HG03558 (cell line): ENCODE measurements at regions not wholly inside any gene's neighbourhood (a gene's known extent, or its start where the extent isn't known, plus 50 kb on each side); places are given as distances from the start of the nearest gene placed in this dataset.

Source experiments
- ATAC-seq: cut with Tn5 transposase; IDR thresholded peaks from one replicate; pipeline ENCODE4 v1.9.1; 2021; ENCODE audit warnings: moderate number of reproducible peaks; ENCODE audit not compliant: unreplicated experiment; ENCODE audit errors: extremely low read depth

DNA sequence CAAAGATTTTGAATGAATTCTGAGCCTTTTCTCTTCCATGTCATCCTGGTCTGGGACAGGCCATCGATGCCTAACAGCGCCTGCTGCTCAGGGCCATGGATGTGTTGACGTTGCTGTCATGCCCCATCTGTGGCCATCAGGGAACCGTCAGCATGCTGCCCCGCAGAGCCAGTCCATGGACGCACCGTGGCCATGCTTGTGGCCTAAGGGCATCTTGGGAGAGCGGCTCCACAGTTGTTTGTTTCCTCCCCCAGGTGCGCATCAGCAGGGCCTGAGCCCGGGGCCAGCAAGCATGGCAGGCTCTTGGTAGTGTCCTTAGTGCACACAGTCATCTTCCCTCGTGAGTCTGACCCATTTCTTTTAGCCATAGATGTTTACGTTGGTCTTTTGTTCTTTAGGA, 142.7 kb downstream of the VAPA start:
- no peak for ATAC-seq

DNA sequence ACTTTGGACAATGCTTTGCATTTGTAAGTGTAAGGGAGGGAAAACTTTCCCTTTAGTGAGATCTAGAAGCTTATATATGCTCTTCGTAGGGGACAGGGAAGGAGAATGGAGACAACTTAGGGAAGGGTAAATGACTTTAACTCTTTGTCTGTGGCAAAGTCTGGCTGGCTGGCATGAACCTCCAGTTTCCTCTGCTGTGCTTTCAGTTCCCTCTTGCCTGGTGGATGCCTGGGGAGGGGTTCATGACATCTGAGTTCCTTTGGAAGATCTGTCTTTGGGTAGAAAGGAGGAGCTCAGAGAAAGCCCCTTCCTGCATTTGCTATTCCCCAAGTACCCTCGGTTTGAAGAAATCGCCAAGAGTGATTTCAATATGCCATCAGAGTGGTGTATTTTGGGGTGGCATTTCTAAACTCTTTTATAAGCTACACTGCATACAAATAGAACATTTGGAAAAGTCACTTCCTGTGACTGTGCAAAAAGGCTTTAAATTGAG, 143.6 kb downstream of the VAPA start:
- no peak for ATAC-seq

DNA sequence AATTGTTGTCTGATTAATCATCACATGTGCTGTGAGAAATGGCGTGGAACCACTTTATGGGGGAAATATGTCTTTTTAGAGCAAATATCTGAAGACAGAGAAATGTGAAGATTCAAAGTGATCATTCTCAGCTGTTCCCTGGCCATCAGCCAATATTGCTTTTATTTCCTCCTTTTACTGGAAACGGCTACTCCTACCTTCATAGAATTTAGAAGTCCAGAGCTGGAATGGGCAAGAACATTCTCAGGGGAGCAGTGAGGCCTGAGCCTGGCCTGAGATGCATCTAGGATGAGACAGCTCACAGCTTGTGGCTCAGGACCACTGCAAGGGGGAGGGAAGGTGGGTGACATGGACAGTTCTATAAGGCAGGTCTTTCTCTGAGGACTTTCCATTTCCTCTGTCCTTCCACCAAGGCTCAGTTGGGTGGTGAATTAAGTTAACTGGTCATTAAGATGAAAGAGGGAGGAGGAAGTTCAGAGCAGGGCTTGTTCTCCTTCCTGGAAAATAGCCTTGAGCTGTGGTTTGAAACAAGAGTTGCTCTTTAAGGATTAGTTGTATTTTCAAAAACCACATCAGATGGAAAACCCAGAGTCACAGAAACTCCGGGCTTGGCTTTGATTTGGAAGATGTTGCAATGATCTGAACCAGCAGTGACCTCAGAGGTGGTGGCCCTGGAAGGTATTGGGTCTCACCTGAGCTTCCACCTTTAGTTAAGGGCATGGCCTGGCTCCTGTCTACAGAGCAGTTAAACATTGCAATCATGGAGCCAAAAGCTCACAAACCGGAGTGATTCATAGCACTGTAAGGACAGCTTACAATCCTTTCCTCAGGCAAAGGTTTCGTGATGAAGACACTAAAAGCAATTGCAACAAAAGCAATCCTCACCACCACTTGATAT, 144.3 kb downstream of the VAPA start:
- ATAC-seq, result no peak

DNA sequence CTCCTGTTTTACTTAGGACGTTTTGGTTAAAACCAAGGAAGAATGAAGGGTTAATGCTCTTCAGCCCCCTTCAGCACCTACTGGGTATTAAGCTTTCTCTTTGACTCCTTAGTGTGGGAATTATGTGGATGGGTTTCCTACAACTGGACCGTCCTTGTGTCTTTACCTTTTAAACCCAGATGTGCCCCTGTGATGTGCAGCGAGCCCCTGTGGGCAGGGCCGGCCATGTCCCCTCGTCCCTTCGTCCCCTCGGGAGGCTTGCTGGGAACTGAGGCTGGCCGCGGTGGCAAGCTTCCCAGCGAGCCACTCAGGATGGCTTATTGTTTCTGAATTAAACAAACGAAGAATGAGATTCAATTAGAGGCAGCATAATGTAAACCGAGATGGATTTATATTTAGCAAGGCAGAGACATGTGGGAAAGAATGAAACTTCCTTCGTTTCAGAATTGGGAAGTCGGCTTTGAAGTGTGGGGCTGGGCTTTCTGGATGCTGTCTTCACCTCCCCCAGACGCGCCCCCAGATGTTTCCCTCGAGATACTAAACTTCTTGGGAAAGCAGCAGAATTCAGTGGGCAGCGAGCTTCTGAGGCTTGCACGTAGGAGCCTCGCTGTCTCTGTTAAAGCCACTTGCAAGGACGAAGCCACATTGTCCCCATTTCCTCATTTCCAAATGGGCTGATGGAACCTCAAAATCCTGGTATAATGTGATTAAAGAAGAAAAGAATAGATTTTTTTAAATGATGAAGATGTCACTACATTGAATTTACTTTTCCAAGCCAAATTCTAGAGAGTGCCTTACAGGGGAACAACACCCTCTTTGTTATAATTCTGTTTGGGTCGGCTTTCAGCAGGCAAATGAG, 146.0 kb downstream of the VAPA start:
- ATAC-seq, result no peak

DNA sequence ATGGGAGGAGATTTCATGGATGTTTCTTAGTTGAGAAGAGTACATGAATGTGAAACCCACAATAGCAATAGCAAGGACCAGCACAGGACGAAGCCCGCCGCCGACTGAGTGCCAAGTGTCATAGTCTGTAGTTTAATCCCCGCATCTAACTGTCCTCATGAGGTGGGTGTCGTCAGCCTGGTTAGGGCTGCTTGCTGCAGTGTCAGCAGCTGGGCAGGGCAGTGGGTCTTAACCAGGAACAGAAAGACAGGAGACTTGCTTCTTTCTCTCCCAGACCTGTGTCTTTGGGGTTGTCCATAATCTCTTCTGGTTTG, 146.6 kb downstream of the VAPA start:
- no peak for ATAC-seq

DNA sequence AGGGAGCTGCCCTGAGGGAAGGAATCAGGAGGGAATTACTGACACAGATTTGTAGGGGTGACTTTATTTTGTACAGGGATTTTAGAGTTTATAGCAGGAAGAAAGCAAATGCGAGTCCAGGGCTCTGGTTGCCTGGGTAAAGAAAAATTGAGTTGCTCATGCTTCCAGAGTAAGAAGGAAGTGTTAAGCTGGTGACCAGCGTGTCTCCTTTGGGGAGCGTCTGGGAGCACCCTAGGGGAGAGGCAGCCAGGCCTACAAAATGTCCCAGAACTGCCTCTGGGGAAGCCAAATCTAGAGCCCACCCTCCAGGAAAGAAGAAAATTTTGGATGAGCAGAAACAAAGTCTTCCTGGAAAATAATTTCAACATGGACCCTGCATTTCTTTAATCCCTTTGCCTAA, 147.0 kb downstream of the VAPA start:
- no peak for ATAC-seq

DNA sequence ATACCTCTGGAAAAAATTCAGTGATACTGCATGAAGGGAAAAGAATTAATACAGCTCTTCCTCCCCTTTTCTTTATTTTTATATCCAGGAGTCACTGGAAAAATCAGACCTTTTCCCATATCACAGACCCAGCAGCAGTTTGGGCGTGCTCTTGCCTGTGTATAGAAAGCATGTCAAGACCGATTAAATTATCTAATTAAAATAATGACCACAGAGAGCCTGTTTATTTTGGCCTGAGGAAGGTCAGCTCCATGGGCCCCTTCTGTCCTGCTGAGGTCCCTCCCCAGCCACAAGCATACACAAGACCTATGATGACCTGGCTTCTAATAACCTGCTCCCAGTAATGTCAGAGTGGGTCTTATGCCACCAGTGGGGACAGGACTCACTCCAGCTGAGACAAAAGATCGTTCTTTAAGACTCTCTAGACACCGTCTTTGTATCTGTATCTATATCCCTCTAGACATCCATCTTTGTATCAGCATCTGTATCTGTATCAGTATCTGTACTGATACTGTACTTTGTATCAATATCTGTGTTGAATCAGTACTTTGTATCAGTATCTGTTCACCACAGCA, 147.8 kb downstream of the VAPA start:
- no peak for ATAC-seq

DNA sequence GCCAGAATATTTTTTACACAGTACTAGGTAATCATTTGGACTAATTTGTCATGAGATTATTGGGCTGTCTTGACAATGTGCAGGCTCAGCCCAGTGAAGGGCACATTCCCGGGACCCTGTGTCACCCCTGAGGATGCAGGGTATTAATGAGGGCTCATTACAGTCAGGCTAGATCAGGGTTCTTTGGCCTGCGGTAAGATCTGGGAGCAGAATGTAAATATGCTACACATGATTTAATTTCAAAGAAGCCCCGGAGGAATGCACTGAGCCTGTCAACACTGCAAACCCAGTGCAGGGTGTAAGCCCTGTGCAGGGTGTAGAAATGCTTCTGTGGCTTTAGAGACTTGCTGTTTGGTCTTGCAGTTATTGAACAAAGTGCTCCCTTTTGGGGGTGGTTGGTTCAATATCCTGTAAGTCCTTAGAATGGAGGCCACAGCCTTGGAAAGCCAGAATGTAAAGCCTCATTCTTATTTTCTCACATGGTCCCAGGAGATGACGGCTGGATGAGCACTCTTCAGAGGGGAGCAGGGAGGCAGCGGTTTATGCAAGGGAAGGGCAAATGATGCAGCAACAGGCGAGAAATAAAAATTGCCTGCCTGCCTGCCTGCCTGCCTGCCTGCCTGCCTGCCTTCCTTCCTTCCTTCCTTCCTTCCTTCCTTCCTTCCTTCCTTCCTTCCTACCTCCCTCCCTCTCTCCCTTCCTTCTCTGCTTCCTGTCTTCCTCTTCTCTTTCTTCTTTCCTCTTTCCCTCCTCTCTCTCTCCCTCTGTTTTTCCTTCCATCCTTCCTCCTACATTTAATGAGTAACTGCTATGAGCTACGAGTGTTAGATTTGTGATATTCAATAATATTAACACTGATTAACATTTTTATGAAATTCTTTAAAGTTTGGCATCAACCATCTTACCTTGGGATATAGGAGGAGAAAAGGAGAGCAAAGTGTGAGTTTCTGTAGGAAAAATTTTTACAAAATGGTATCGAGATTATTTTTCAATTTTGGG, 148.8 kb downstream of the VAPA start:
- ATAC-seq, result no peak

DNA sequence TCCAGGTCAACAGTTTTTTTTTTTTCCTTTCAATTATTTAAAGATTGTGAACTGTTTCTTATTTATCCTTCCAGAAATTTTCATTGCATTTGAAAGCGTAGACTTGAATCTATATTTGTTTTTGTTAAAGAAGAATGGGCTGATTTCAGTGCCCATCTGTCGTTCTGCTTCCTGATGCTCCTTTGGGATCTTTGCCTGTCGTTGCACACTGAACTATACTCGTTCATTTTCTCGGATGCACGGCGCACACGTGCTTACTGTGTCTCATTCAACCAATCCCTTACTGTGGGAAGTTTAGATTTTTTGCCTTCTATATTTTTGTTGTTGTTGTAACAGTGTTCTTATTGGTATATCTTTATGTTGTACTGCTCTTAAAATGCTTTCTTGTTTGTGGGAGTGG, 149.7 kb downstream of the VAPA start:
- ATAC-seq, result no peak

DNA sequence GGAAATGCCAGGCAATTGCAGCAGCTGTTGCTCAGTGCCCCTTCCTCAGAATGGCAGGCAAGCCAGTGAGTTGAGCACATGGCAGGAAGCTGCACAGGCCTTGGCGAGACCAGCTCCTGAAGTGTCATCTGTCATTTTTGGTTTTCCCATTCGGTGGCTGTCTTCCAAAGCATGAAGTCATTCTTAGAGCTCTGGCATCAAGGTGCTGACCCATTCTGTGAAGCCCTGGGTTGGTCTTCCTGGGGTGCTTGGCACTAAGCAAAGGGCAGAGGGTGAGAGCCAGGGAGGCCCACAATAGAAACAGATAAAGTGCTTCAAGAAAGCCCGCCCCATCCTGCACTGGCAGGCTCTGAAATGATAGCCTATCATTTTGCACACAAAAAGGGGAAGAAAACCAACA, 150.5 kb downstream of the VAPA start:
- ATAC-seq, result no peak

DNA sequence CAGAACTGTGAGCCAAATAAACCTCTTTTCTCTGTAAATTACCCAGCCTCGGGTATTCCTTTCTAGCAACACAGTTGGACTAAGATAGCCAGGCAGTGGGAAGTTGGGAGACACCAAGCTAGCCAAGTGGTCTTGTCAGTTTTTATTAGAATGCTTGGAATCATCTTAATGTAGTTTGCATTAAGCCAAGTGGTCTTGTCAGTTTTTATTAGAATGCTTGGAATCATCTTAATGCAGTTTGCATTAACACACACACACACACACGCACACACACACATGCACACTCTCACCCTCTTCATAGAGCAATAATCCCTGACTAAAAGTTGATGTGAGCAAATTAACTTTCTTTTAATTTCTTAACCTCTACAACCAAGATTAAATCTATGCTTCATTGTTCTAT, 151.5 kb downstream of the VAPA start:
- ATAC-seq, result no peak

DNA sequence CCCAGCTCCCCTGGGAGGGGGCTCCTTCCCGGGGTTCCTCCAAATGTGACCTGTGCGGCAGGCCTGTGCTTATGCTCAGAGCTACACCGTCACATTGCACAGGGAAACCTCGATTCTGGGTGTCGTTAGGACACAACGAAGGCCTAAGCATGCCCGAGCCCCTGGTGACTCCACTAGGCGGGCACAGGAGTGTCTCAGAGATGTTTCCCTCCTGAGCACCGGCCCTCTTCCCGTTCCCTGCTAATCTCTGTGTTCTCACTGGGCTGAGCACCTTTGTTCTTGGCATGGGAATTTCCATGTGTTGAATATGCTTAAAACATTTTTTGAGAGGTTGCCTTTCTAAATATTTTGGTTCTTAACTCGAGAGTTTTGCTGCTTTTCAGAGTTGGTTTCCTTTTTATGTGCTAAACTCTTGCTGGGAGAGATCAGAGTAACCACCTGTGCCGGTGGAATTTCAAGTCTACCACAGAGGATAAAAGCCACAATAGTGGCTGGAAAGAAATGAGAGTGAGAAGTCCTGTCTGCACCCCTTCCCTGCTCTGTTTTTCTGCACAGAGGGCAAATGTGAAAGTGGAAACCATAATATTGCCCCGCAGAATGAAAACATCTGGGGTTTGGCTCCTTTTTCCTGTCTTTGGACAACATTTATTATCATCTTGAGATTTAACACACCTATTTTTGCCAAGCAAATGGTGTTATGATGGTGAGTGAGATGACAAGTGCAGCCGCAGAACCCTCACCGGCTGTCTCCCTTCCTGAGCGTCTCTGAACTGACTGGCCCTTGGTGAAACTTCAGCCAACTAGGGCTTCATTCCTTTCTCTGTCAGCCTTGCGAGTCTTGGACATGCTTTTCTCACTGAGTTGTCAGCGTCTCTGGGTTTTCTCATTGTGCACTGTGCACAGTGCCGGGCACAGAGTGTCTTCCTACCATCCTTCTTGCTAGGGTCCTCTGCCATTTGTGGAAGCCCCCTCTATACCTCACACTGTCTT, 154.1 kb downstream of the VAPA start:
- no peak for ATAC-seq

DNA sequence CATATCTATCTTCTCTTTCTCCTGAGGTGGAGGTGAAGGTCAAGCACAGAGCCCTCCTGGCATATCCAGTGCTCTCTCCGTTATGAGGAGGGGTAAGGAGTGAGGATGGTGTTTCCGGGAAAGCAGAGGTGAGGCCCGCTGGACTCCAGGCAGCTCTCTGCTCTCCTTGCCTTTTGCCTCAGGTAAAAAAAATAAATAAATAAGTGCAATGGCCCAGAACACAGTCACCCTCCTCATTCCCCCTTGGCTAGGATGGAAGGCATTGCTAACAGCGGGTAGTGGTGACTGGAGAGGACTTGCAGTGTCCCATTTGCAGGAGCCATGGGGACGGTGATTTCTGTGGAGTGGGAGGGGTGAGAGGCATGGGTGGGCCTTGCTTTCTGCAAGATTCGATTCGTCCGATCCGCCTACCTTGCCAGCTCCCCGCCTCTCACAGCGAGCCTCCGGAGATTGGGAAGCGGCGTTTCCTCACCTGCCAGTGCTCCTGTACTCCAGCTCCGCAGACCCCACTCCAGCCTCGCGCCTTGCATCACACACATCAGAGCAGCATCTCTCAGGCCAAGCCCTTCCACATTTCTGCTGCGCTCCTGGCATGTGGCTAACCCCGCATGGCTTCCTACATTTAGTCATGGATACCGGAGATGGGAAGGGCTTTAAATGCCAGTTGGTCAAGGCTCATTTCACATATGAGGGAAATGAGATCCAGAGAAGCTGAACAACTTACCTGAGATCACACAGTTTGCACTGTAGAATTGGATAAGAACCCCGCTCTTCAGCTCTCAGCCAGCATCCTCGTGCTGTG, 155.2 kb downstream of the VAPA start:
- ATAC-seq, result no peak

DNA sequence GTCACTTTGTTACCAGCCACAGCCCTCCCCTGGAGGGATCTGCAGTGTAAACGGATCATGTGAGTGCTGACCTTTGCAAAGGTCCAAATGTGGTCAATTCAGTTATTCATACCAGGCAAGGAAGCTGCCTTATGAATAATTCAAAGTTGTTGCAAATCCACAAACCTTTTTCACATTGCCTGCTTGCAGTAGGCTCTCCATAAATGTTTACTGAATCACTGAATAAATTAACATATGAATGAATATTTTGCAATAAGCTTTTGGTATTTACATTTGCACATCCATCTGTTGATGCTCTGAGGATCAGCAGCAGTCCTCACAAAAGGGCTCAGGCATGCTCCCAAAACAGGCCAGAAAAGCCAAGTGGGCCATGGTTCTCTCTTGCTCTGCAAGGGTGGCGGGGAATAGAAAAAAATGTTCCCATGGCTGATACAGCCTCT, 156.8 kb downstream of the VAPA start:
- ATAC-seq, result no peak

DNA sequence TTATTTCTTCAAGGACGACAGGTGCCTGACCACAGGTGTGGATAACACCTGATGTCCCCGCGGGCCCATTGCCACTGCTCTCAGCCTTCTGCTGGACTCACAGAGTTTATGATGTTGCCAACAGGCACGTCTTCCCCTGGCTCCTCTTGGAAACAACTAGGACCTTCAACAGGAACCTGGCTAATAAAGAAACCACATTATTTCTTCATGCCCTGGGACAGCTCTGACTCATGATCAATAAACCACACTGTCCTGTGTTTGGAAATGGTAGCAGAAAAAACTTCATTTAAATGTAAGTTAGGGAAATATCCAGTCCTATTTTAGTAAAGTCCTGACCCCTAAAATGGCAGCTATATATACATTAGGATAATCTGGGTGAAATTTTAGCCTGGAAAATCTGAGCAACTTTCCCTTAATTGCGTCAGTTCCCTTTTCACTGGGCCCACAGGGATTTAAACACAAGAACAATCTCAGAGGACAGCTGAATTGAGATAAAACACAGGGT, 158.9 kb downstream of the VAPA start:
- ATAC-seq, result no peak

DNA sequence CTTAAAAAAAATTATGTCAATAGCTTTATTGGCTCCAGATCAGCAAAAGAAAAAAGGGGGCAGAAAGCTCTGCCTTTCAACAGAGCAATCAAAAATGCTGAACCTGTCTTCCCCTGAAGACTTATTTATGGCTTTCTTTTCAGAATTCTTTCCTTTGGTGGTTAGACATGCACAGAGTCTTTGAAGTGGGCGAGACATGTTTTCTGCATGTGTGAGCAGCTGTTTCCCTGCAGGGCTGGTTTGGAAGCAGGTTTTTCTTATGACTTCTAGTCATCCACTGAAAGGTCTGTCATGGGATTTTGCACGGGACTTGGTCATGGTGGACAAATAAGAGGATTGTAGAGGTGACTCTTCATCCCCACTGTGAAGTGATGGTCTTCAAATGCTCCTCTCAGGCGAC, 160.3 kb downstream of the VAPA start:
- no peak for ATAC-seq

DNA sequence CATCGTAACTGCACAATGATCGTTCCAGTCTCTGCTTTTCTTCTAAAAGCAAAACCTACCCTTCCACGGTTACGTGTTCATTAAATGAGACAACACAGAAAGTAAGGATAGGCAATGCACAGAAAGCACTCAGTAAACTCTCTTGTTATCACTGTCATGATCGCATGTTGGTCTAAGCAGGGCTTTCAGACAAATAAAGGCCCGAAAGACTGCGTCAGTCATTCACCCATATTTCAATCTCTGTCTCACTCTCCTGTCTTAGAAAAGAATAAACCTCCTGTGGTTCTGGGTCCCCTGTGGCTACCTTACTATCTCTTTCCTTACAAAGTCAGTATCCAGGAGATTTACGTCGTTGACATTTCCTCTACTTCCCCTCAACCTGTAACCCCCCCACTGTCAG, 160.9 kb downstream of the VAPA start:
- no peak for ATAC-seq
